ENCODE measurements at regions not wholly inside any gene's neighbourhood (a gene's known extent, or its start where the extent isn't known, plus 50 kb on each side); places are given as distances from the start of the nearest gene placed in this dataset.
"Not testable (repeated sequence)": the region's sequence is repeated elsewhere in the genome, so short reads cannot be mapped to it uniquely, and the experiment has no call there.

GRCh38 chr20:22967706-22968105, 67.4 kb upstream of the SSTR4 start:
- DNase-seq: not testable (repeated sequence)

DNA sequence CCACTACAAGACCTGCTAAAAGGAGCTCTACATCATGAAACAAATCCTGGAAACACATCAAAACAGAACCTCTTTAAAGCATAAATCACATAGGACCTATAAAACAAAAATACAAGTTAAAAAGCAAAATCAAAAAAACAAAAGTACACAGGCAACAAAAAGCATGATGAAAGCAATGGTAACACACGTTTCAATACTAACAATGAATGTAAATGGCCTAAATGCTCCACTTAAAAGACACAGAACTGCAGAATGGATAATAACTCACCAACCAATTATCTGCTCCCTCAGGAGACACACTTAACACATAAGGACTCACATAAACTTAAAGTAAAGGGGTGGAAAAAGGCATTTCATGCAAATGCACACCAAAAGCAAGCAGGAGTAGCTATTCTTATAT, 66.1 kb upstream of the SSTR4 start:
- DNase-seq: not testable (repeated sequence)

GRCh38 chr20:22971077-22971476, 64.0 kb upstream of the SSTR4 start:
- DNase-seq: not testable (repeated sequence)

DNA sequence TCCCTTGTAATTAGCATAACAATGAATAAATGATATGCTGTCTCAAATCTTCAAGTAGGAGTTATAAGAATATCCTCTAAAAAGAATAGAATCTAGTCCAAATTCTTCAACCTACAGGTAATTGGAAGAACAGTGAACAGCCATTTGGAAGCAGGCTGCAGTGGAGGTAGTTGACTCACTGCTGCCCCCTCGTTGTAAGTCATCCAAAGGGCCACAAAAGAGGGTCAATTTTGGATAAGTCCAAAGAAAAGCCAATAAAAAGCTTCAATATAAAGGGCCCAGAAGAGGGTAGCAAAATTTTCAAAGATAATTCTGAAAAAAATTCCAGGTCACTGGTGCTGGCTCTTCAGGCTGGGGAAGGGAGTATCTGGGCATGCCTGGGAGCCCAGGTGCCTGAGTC, 60.8 kb upstream of the SSTR4 start:
- DNase-seq: no peak

- no peak for DNase-seq
These were observed 57.9 kb upstream of the SSTR4 start for GRCh38 chr20:22977047-22977785.

- DNase-seq: no peak
These were observed 51.1 kb upstream of the SSTR4 start for GRCh38 chr20:22984008-22984407.

GRCh38 chr20:22984606-22985005, 50.5 kb upstream of the SSTR4 start:
- DNase-seq: no peak

- DNase-seq: no peak
These were observed 49.8 kb upstream of the SSTR4 start for GRCh38 chr20:22985239-22985778.

Measured in NCI-H187 (cell line).